Prostate gland (tissue), 2 donors: ENCODE measurements at regions not wholly inside any gene's neighbourhood (a gene's known extent, or its start where the extent isn't known, plus 50 kb on each side); places are given as distances from the start of the nearest gene placed in this dataset.

Source experiments
- DNase-seq: peaks from one replicate; pipeline ENCODE4 v3.0.0-alpha.2; 2019; ENCODE audit warnings: low spot score
- H3K27ac ChIP-seq, 2 donors: fragments of 200-600 bp; sonication (generic); 2 replicates each; pipeline ENCODE4 v1.5.1; 2017 to 2019
- H3K27me3 ChIP-seq: fragments of 200-600 bp; sonication (generic); replicated peaks from 2 replicates; pipeline ENCODE4 v1.5.1; 2019; ENCODE audit not compliant: insufficient read depth
- H3K36me3 ChIP-seq, 2 donors: fragments of 200-600 bp; sonication (generic); 1 replicate in 1 of 2; 2 replicates in 1 of 2; pipeline versions ENCODE4 v1.5.1 to v1.8.1; 2017 to 2019
- H3K4me1 ChIP-seq: fragments of 200-600 bp; sonication (generic); replicated peaks from 2 replicates; pipeline ENCODE4 v1.5.1; 2019
- H3K4me3 ChIP-seq, 2 donors: fragments of 200-600 bp; sonication (generic); 2 replicates each; pipeline ENCODE4 v1.5.1; 2017 to 2019
- H3K9me3 ChIP-seq: fragments of 200-600 bp; sonication (generic); 2 replicates; pipeline ENCODE4 v1.5.1; 2017
- POLR2A ChIP-seq: fragments of 450-650 bp; IDR thresholded peaks from one replicate; pipeline ENCODE4 v1.6.1; 2016; ENCODE audit warnings: antibody characterized with exemption, mild to moderate bottlenecking
- POLR2AphosphoS5 ChIP-seq: sonication (generic); formaldehyde crosslinking; IDR thresholded peaks from one replicate; pipeline ENCODE4 v1.6.1; 2017; ENCODE audit warnings: antibody characterized with exemption
- WGBS: methylation state at CpG from one replicate; pipeline ENCODE4 v1.1.5; 2018; 5-methylcytosine and 5-hydroxymethylcytosine counted together
- intact Hi-C: fragments of 100-400 bp; cut with DNase I; formaldehyde crosslinking; loops from one replicate; pipeline ENCODE4 v1.14.2; 2022
- TF ChIP-seq, protein P1 (sequence below), 4 experiments: fragments of 200-600 bp in 2 of 4; fragments of 450-650 bp in 2 of 4; sonication (generic) in 2 of 4; IDR thresholded peaks; 1 replicate in 3 of 4; 2 replicates in 1 of 4; pipeline ENCODE4 v1.5.1; 2016 to 2019; ENCODE audit warnings: antibody characterized with exemption in 4 of 4, mild to moderate bottlenecking in 2 of 4, moderate library complexity in 2 of 4

DNA sequence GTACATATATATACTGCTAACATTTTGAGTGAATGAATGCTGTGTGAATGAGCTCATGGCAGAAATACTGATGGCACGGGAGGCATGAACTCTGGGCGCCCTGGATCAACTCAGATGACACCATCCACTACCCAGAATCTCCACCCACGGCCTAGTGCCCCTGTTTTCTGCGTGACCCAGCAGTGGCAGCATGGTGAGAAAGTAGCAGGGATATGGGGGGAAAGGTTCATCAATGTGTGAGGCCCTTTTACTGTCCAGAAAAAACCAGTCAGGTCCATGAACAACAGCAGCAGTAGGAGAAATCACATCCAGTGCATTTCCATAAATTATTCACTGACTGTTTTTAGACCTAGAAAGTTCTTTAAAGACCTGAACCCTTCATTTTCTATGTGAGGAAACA lies 391.0 kb upstream of the NRP1 start:
- 98% methylated on average over 4 of the region's 4 CpGs for WGBS
- Histone ChIP-seq H3K4me1 (no peaks in the 10 kb centered on the region), H3K4me3 (no peak overlapping the region), H3K27me3 (no peaks in the 10 kb centered on the region), H3K9me3 (no peaks in the 10 kb centered on the region), H3K27ac (no peak overlapping the region), H3K36me3 (no peaks in the 10 kb centered on the region)
- no peak for DNase-seq
- intact Hi-C loops, result no loop called here
- TF ChIP-seq POLR2A, result no peak
- no peak for TF ChIP-seq POLR2AphosphoS5
- TF ChIP-seq, protein P1, sequence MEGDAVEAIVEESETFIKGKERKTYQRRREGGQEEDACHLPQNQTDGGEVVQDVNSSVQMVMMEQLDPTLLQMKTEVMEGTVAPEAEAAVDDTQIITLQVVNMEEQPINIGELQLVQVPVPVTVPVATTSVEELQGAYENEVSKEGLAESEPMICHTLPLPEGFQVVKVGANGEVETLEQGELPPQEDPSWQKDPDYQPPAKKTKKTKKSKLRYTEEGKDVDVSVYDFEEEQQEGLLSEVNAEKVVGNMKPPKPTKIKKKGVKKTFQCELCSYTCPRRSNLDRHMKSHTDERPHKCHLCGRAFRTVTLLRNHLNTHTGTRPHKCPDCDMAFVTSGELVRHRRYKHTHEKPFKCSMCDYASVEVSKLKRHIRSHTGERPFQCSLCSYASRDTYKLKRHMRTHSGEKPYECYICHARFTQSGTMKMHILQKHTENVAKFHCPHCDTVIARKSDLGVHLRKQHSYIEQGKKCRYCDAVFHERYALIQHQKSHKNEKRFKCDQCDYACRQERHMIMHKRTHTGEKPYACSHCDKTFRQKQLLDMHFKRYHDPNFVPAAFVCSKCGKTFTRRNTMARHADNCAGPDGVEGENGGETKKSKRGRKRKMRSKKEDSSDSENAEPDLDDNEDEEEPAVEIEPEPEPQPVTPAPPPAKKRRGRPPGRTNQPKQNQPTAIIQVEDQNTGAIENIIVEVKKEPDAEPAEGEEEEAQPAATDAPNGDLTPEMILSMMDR (IDR thresholded peaks at IDR 0.05), result no peak

- intact Hi-C loops, result no loop called here
- Histone ChIP-seq H3K9me3 (no peaks in the 10 kb centered on the region), H3K4me3 (no peak overlapping the region), H3K27me3 (no peaks in the 10 kb centered on the region), H3K4me1 (no peaks in the 10 kb centered on the region), H3K36me3 (no peaks in the 10 kb centered on the region), H3K27ac (no peak overlapping the region)
- DNase-seq, result no peak
- WGBS, result 76% methylated on average over 2 of the region's 2 CpGs
- TF ChIP-seq, protein P1 (IDR thresholded peaks at IDR 0.05), result no peak
- no peak for TF ChIP-seq POLR2A
- TF ChIP-seq POLR2AphosphoS5, result no peak
Observed at GRCh38 chr10:33723181-33723580, 388.7 kb upstream of the NRP1 start.

- H3K4me3 ChIP-seq, result no peak overlapping the region
- H3K4me1 ChIP-seq, result no peaks in the 10 kb centered on the region
- no peak for DNase-seq
- H3K9me3 ChIP-seq, result no peaks in the 10 kb centered on the region
- H3K36me3 ChIP-seq, result no peaks in the 10 kb centered on the region
- no peak overlapping the region for H3K27ac ChIP-seq
- H3K27me3 ChIP-seq, result no peaks in the 10 kb centered on the region
- intact Hi-C loops, result no loop called here
- TF ChIP-seq, protein P1 (IDR thresholded peaks at IDR 0.05), result no peak
- TF ChIP-seq POLR2A (no peak), POLR2AphosphoS5 (no peak)
- WGBS, result 40% methylated on average over 3 of the region's 3 CpGs
Observed at GRCh38 chr10:33722067-33722466, 387.6 kb upstream of the NRP1 start.

- no peaks in the 10 kb centered on the region for H3K27me3 ChIP-seq
- TF ChIP-seq POLR2A (no peak), POLR2AphosphoS5 (no peak)
- TF ChIP-seq, protein P1 (IDR thresholded peaks at IDR 0.05), result no peak
- no peaks in the 10 kb centered on the region for H3K4me1 ChIP-seq
- H3K9me3 ChIP-seq, result no peaks in the 10 kb centered on the region
- no peak overlapping the region for H3K4me3 ChIP-seq
- intact Hi-C loops, result no loop called here
- DNase-seq, result no peak
- H3K27ac ChIP-seq, result no peak overlapping the region
- WGBS, result 94% methylated on average over 7 of the region's 7 CpGs
- H3K36me3 ChIP-seq, result no peaks in the 10 kb centered on the region
Observed at GRCh38 chr10:33721509-33721908, 387.0 kb upstream of the NRP1 start.

GRCh38 chr10:33720161-33720560 lies 385.7 kb upstream of the NRP1 start:
- 92% methylated on average over 2 of the region's 2 CpGs for WGBS

More at GRCh38 chr10:33720161-33720560, 385.7 kb upstream of the NRP1 start:
- intact Hi-C loops, result no loop called here
- H3K4me3 ChIP-seq, result no peak overlapping the region
- no peaks in the 10 kb centered on the region for H3K36me3 ChIP-seq
- DNase-seq, result no peak
- no peak for TF ChIP-seq POLR2AphosphoS5
- no peak overlapping the region for H3K27ac ChIP-seq
- H3K4me1 ChIP-seq, result no peaks in the 10 kb centered on the region
- no peaks in the 10 kb centered on the region for H3K27me3 ChIP-seq
- H3K9me3 ChIP-seq, result no peaks in the 10 kb centered on the region
